Type B pancreatic cell (in vitro differentiated cells): ENCODE measurements at regions not wholly inside any gene's neighbourhood (a gene's known extent, or its start where the extent isn't known, plus 50 kb on each side); places are given as distances from the start of the nearest gene placed in this dataset.

ENCODE experiments used
- DNase-seq: peaks from one replicate; pipeline ENCODE4 v3.0.0; 2021; ENCODE audit warnings: mixed read lengths; ENCODE audit not compliant: unreplicated experiment; ENCODE audit errors: extremely low spot score
- H3K27ac Mint-ChIP-seq: 2 replicates; pipeline ENCODE4 v1.8.0; 2021; ENCODE audit warnings: mild to moderate bottlenecking, mixed read lengths
- H3K27me3 Mint-ChIP-seq: 2 replicates; pipeline ENCODE4 v1.8.0; 2021; ENCODE audit warnings: mixed read lengths
- H3K36me3 Mint-ChIP-seq: 2 replicates; pipeline ENCODE4 v1.8.0; 2021; ENCODE audit warnings: mixed read lengths
- H3K4me1 Mint-ChIP-seq: one replicate; pipeline ENCODE4 v1.8.0; 2021; ENCODE audit warnings: mixed read lengths; ENCODE audit not compliant: unreplicated experiment
- H3K4me3 Mint-ChIP-seq: 2 replicates; pipeline ENCODE4 v1.8.0; 2021; ENCODE audit warnings: mild to moderate bottlenecking, mixed read lengths
- H3K9me3 Mint-ChIP-seq: 2 replicates; pipeline ENCODE4 v1.8.0; 2021; ENCODE audit warnings: mixed read lengths
- TF ChIP-seq, protein P1 (sequence below): fragments of 200-600 bp; sonication (generic); conservative IDR thresholded peaks from 2 replicates; pipeline ENCODE4 v1.5.0; 2021; ENCODE audit warnings: antibody characterized with exemption, mild to moderate bottlenecking

DNA sequence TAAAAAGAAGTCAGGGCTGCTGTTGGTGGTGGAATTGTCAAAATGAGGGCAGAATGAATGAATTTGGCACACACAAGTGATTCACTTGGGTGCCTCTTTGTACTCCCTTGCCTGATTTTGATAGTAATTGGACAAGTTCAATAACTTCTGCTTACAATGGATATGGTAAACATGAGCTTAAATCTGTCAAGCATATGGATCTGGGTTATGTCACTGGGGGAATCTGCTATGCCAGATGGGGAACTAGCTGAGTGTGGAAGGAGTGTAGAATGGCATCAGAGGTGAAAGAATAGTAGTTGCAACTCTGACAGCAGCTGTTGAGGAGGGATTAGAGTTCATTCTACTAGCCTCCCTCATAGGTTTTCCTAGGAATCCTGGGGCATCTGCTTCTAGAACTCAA lies 724.2 kb upstream of the CDH8 start:
- no peaks in the 10 kb centered on the region for H3K27me3 Mint-ChIP-seq
- H3K4me1 Mint-ChIP-seq, result no peaks in the 10 kb centered on the region
- no peaks in the 10 kb centered on the region for H3K36me3 Mint-ChIP-seq
- TF ChIP-seq, protein P1, sequence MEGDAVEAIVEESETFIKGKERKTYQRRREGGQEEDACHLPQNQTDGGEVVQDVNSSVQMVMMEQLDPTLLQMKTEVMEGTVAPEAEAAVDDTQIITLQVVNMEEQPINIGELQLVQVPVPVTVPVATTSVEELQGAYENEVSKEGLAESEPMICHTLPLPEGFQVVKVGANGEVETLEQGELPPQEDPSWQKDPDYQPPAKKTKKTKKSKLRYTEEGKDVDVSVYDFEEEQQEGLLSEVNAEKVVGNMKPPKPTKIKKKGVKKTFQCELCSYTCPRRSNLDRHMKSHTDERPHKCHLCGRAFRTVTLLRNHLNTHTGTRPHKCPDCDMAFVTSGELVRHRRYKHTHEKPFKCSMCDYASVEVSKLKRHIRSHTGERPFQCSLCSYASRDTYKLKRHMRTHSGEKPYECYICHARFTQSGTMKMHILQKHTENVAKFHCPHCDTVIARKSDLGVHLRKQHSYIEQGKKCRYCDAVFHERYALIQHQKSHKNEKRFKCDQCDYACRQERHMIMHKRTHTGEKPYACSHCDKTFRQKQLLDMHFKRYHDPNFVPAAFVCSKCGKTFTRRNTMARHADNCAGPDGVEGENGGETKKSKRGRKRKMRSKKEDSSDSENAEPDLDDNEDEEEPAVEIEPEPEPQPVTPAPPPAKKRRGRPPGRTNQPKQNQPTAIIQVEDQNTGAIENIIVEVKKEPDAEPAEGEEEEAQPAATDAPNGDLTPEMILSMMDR, result no peak
- no peak for DNase-seq
- no peak overlapping the region for H3K4me3 Mint-ChIP-seq
- no peaks in the 10 kb centered on the region for H3K9me3 Mint-ChIP-seq
- no peak overlapping the region for H3K27ac Mint-ChIP-seq

DNA sequence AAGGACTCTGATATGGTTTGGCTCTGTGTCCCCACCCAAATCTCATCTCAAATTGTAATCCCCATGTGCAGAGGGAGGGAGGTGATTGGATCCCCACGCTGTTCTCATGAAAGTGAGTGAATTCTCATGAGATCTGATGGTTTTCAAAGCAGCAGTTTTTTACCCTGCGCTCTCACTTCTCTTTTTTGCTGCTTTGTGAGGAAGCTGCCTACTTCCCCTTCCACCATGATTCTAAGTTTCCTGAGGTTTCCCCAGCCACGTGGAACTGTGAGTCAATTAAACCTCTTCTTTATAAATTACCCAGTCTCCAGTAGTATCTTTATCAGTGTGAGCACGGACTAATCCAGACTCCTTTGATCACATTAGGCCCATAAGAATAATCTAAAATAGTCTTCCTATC lies 719.7 kb upstream of the CDH8 start:
- TF ChIP-seq, protein P1, result no peak
- no peaks in the 10 kb centered on the region for H3K36me3 Mint-ChIP-seq

DNA sequence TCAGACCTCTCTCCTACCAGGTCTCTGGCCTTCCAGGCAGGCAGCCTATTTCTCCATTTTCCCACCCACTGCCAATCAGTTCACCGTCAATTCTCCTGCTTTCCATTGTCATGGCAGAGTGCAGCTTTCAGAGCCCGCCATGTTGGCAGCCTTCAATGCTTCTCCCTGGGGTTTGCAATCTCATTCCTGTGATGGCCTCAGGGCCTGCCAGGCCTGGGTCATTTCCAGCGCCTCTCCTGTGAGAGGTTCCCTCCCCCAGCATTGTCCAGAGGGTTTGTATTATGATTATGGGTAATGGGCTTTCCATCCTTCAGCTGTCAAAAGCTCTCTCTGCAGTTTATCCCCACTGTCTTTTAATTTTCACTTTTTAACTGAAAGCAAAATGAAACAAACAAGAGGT lies 716.6 kb upstream of the CDH8 start:
- Mint-ChIP-seq H3K36me3 (no peaks in the 10 kb centered on the region), H3K4me3 (no peak overlapping the region), H3K27me3 (no peaks in the 10 kb centered on the region), H3K27ac (no peak overlapping the region), H3K4me1 (peaks cover 9% of the 10 kb centered on the region), H3K9me3 (peaks cover 7% of the 10 kb centered on the region)
- DNase-seq, result no peak
- TF ChIP-seq, protein P1, result no peak

More for the DNA sequence above, 719.7 kb upstream of the CDH8 start:
- Mint-ChIP-seq H3K27me3 (no peaks in the 10 kb centered on the region), H3K9me3 (peaks cover 7% of the 10 kb centered on the region), H3K4me3 (no peak overlapping the region), H3K4me1 (peaks cover 9% of the 10 kb centered on the region), H3K27ac (no peak overlapping the region)
- no peak for DNase-seq

DNA sequence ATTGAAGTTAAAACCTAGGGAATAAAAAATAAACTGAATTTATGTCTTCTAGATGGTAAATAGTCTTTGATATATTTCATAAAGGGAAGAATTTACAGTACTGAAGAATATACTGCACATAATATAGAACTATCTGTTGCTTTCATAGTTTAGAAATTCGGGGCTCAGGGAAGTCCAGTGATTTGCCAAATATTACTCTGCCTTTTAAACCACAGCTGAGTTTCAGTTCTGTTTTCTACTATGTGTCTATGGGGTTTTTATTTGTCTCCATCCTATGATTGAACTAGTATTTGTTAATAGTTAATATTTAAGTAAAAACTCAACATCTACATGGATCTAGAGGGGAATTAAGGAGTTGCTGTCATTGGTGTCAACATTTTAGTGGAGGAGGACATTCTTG lies 715.0 kb upstream of the CDH8 start:
- Mint-ChIP-seq H3K4me1 (peaks cover 9% of the 10 kb centered on the region), H3K4me3 (no peak overlapping the region), H3K36me3 (no peaks in the 10 kb centered on the region), H3K27ac (no peak overlapping the region), H3K27me3 (no peaks in the 10 kb centered on the region), H3K9me3 (peaks cover 7% of the 10 kb centered on the region)
- no peak for DNase-seq
- TF ChIP-seq, protein P1, result no peak

DNA sequence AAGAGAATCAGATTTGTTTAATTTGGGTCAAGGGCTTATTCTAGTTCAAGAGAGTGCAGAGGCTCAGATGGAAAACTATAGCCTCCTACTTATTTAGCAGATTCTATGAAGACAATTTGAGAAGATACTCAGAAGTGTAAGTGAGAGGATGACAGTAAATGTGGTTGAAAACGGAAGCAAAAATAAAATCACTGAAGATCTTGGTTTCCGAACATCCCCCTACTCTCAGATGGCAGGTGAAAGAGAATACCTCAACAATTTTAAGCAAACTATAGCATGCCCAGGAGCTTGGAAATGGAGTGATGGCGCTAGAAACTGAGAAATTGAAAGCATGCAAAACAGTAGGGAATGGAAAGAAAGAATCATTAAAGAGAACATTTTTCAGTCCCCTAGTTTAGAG lies 705.5 kb upstream of the CDH8 start:
- no peaks in the 10 kb centered on the region for H3K9me3 Mint-ChIP-seq
- H3K4me3 Mint-ChIP-seq, result no peak overlapping the region
- no peak overlapping the region for H3K27ac Mint-ChIP-seq
- no peaks in the 10 kb centered on the region for H3K27me3 Mint-ChIP-seq
- H3K36me3 Mint-ChIP-seq, result no peaks in the 10 kb centered on the region
- H3K4me1 Mint-ChIP-seq, result no peaks in the 10 kb centered on the region
- TF ChIP-seq, protein P1, result no peak
- DNase-seq, result no peak
